Left colon (tissue), 2 donors: ENCODE measurements at regions not wholly inside any gene's neighbourhood (a gene's known extent, or its start where the extent isn't known, plus 50 kb on each side); places are given as distances from the start of the nearest gene placed in this dataset.
"Not testable (repeated sequence)": the region's sequence is repeated elsewhere in the genome, so short reads cannot be mapped to it uniquely, and the experiment has no call there.

Experiments
- ATAC-seq: fragments of 200-7000 bp; cut with Tn5 transposase; one replicate; pipeline ENCODE4 v1.9.1; 2020; ENCODE audit warnings: mild to moderate bottlenecking, moderate library complexity
- DNase-seq, 2 donors: peaks; one replicate each; pipeline ENCODE4 v3.0.0-alpha.2; 2020
- intact Hi-C, 2 donors: fragments of 100-400 bp; cut with DNase I in 1 of 2; cut with micrococcal nuclease in 1 of 2; formaldehyde crosslinking; loops; one replicate each; pipeline versions ENCODE4 v1.11.2 to v1.14.0; 2022; cut with DNase I, micrococcal nuclease
- donor health status: DM: no; HTN: no; CAD: no.
- donor health status: DM: yes; HTN: yes; CAD: no.

DNA sequence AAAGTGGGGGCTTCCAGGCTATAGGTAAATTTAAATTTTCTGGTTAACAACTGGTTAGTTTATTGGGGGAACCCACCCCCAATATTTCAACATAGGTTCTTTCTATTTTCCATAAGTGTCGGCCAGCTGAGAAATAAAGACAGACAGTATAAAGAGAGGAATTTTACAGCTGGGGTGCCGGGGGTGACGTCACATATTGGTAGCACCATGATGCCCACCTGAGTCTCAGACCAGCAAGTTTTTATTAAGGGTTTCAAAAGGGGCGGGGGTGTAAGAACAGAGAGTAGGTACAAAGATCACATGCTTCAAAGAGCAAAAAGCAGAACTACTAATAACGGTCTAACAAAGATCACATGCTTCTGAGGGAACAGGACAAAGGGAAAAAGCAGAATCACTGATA lies 192.7 kb upstream of the PIEZO2 start:
- ATAC-seq, DNase-seq, intact Hi-C loops: not testable (repeated sequence)

DNA sequence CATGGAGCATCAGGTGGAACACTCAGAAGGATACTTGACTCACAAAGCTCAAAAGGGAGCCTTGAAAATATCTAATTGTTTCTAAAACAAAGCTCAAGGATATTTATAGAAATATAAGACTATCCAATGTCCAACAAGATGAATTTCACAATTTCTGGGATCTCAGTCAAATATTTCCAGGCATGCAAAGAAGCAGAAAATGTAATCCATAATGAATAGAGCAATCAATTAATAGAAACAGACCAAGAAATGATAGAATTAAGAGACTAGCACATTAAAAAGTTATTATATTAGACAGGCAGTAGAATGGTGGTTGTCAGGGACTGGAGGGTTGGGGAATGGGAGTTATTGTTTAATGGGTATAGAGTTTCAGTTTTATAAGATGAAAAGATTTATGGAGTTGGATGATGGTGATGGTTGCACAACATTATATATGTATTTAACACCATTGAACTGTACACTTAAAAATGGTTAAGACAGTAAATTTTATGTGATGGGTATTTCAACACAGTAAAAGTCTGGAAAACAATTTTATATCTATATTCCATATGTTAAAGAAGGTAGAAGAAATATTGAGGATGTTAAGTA lies 189.9 kb upstream of the PIEZO2 start:
- intact Hi-C loops = no loop called here
- ATAC-seq (no peak), DNase-seq (no peak)

DNA sequence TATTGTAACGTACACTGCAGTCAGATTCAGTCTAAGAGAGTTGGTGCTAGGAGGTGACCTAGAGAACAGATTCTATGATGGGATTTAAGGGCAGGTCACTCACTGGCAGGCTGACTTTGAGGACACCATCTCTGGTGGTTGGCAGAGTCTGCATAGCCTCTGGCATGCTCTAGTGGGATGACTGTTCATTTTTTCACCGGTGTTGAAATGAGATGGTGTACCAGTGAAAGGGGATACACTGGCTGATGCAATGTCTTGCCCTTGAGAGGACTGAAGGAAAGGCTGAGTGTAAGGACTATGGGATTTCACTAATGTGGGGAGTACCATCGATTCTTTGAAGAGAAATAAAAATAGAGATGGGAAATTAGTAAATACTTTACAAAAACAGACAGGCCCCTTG lies 186.9 kb upstream of the PIEZO2 start:
- DNase-seq (no peak), ATAC-seq (no peak)
- intact Hi-C loops = no loop called here

DNA sequence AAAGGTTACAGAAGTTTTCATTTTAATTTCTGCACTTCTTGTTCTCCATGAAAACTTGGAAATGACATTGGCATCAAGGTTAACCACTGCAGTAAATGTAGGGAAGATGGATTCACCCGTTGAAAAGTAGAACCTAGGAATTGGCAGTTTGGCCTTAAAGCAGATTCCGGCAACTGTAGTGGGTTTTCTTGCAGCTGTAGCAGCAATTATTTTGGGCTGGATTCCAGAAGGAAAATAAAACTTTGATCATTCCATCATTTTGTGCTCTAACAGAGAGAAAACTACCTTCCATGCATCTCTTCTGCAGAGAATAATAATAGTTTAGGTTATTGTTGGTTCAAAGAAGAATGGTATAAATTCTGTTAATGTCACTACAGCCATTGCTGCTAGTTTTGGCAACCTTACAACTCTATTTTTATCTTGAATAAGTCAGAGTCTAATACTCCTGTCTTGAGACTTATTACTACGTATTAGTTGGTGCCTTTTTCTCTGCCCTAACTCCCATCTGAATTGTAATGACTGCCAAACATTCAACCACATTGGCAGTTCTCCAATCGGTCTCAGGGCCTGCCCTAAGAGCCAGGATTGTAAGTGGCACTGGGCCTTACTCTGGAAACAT lies 178.1 kb upstream of the PIEZO2 start:
- ATAC-seq = no peak
- intact Hi-C loops = no loop called here
- no peak for DNase-seq

DNA sequence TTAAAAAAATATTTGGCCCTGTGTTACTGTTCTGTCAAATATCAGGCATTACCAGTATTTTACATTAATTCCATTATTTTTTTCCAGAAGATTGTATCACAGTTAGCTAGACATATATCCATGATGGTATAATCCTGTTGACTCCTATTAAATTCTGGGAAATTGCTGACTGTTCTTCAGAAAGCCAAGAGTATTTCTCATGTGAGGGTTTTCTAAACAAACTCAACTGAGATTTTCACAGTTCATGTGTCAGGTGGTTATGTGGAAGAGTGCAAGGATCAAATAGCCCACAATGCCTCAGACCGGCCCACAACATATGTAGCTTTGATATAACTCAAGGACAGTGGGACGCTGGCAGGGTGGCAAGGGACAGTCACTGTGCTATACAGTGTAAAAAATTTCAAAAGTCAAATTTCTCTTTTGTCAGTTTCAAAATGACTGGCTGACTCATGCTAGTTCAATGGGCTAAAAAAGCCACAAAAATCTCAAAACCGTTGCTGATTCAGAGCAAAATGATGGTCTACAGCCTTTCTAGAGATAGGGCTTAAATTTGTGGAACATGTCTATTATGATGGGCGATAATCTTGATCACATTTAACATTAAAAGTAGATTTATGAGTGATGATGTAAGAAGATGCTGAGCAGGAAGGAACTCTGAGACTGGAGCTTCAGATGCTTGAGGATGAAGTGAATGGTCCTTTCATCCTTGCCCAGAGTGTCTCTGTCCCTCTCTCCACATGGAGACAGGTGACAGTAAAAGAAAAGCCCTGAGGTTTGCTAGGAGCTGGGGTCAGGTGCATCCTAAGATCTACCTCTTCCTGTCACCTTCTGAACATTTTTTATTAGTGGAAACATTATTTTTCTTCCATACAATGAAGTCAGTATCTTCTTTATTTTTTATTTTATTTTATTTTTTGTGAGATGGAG lies 175.8 kb upstream of the PIEZO2 start:
- intact Hi-C loops = no loop called here
- no peak for ATAC-seq
- no peak for DNase-seq

DNA sequence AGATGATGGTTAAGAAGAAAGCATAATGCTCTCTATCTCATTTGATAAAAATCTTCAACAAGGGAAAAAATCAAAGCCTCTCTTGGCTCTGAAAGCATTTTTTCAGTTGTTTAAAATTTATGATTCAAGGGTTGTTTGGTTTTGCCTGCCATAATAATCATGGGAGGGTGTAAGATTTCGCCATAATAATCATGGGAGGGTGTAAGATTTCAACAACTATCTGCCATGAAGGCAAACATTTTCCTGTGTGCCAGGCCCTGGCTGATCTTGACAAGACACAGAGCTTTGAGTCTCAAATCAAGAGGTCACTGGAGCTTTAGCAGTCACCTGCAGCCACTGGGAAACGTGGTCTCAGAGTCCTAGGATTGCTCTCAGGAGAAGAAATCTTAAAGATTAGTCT lies 175.1 kb upstream of the PIEZO2 start:
- no peak for ATAC-seq
- intact Hi-C loops = no loop called here
- no peak for DNase-seq

DNA sequence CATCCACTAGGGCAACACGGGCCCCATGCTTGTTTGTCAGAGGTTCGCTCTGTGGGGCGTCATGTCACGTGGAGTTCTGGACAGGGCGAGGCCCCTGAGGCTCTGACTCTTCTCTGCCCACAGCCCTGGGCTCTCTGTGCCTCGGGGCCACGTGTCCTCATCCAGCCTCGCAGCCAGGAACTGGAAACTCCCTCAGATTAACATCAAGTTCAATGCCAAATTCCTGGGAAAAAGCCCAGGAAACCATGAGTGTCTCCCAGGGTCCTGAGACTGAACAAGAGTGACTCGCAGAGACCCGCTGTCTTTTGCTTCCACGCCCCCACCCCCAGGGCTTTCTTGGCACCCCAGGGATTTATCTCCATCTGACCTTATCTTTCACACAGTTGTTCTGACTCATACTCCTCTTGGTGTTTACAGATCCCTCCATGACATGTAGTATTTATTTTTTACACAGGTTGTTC lies 174.0 kb upstream of the PIEZO2 start:
- ATAC-seq (no peak), DNase-seq (no peak)
- intact Hi-C loops = no loop called here

DNA sequence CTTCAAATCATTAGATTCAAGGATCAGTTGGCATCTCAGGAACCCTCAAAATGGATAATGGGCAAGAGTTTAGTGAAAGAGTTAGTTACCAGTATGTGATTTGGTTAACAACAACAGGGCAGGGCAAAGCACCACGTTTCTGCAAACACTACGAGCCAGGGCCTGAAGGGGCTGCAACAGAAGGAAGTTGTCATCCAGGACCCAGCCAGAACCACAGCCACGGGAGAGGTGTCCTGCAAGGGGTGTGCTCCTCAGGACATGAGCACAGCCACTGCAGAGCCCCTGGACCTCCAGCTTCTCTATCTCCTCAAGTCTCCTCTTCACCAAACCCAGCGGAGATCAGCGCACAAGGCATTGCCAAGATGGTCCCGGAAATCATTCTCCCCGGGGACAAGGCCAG lies 173.3 kb upstream of the PIEZO2 start:
- no peak for DNase-seq
- no peak for ATAC-seq
- intact Hi-C loops = no loop called here

DNA sequence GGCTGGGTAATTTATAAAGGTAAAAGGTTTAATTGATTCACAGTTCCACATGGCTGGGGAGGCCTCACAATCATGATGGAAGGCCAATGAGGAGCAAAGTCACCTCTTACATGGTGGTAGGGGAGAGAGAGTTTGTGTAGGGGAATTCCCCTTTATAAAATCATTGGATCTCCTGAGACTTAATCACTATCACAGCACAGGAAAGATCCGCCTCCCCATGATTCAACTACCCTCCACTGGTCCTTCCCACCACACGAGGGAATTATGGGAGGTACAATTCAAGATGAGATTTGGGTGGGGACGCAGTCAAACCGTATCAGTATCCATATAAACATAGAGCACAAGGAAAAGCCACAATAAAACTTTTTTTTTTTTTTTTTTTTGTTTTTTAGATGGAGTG lies 172.6 kb upstream of the PIEZO2 start:
- intact Hi-C loops = no loop called here
- no peak for ATAC-seq
- DNase-seq = no peak

DNA sequence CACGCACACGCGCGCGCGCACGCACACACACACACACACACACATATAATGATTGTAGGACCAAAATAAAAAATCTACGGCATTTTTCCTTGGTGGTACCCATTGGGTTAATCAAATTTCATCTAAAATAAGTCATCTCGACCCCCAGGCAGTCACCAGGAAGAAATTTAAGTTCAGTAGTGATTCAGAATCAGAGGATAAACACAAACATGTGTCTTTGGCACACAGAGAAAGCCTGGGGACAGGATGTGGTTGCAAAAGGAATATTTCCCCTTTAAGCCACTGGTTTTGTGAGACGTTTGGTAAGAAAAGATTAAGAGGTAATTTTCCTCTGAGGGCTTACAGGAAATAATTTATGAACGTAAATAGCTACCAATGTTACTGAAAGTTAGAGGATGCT lies 171.6 kb upstream of the PIEZO2 start:
- DNase-seq (no peak), ATAC-seq (no peak)
- intact Hi-C loops = no loop called here

DNA sequence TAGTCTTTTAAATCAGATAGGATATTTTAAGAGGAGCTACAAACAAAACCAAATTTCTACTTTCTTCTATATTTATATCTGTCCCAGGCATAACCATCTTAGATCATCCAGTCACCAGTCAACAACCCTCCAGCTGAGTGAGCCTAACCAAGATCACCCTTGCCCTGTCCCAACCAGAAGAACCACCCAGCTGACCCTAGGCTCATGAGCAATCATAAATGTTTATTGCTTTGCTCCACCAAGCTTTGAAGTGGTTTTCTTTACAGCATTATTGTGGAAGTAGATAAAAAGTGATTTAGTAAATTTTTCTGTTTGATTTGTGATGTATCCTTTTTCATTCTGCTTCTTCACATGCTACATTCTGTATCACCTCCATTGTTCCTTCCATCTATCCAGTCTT lies 167.2 kb upstream of the PIEZO2 start:
- ATAC-seq = no peak
- intact Hi-C loops = no loop called here
- no peak for DNase-seq

DNA sequence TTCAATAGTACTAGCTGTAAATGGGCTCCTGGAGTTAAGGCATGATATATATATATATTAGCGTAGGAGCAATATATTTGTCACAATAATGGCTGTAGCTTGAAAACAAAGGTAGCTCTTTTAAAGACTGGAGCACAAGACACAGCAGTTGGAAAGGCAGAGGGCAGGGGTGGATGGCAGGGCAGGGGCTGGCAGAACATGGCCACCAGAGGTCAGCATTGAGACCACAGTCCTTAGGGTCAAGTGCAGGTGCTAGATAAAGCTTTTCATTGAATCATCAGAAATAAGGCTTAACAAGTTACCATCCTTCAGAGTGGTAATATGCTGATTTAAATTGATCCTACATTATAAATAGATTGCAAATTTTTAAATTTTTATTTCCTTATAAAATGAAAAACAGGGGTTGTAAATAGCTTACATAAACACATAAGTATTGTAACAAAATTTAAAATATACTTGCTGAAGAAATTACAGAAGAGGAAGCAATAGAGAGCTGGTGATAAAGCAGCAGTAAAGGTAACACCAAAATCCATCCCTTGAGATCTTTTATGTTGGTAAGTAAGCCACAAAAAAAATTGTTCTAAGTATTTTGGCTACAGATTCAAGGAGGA lies 161.2 kb upstream of the PIEZO2 start:
- ATAC-seq (no peak), DNase-seq (peak in 1 of 2 donors; percentile 18)
- intact Hi-C loops = no loop called here

DNA sequence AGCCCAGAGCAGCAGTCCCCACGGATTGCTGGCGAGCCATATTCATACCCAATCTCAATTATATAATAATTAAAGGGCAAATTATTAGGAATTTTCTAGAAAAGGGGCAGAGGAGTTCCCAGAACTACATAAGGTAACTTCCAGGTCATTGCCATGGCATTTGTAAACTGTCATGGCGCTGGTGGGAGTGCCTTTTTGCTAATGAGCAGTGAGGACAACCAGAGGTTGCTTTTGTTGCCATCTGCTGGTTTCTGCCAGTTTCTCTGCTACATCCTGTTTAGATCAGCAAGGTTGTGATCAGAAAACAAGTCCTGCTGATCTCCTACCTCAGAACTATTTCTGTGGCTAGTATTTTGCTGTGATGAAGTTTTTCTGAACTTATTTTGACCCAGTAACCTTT lies 159.8 kb upstream of the PIEZO2 start:
- ATAC-seq (no peak), DNase-seq (no peak)
- intact Hi-C loops = no loop called here

DNA sequence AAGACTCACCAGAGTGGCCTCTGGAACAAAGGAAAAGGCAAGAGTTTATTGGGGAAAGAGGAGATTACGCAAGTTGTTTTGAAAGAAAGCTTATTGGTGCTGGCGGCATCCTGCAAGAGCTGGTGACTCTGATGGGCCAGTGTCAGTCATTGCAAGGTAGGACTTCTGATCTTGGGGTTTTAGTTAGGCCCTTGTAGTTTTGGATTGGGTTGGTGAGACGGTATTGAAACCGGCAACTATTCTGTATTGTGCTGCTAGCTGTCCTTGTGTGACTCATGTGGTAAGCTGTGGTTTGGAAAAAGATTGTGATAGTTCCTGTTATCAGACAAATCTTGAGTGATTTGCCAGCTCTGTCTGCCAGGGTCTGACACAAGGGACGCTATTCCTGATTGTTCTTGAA lies 159.1 kb upstream of the PIEZO2 start:
- ATAC-seq = no peak
- DNase-seq = no peak
- intact Hi-C loops = no loop called here

DNA sequence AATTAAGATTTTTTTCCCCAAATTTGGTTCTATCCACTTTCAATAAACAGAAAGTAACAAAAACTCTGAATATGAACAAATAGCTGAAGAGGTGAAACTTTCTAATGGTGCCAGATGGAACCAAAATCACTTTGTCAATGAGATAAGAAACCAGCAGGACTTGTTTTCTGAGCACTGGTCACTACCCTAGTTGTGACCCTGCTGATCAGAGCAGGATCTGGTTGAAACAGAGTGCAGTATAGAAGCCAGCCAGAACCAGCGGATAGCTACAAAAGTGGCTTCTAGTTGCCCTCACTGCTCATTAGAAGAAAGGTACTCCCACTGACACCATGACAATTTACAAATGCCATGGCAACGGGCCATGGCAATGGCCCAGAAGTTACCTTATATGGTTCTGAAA lies 158.3 kb upstream of the PIEZO2 start:
- intact Hi-C loops = no loop called here
- DNase-seq (no peak), ATAC-seq (no peak)

DNA sequence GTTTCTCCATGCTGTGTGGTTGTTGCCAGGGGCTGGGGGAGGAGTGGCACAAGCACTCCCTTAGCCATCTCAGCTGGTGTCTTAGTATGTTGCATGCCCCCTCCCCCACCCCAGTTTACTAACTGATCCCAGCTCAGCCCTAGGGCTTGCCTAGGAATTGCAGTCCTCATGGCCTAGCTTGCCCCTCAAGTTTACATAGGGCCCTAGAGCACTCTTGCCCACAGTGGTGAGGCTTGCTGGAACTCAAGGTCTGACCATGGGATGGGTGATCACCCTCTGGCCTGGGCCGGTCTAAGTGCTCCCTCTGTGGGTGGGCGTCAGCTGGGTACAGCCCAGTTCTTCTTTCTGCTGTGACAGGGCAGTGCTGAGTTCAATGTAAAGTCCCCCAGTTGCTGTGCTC lies 156.1 kb upstream of the PIEZO2 start:
- DNase-seq (no peak), ATAC-seq (no peak)
- intact Hi-C loops = no loop called here

DNA sequence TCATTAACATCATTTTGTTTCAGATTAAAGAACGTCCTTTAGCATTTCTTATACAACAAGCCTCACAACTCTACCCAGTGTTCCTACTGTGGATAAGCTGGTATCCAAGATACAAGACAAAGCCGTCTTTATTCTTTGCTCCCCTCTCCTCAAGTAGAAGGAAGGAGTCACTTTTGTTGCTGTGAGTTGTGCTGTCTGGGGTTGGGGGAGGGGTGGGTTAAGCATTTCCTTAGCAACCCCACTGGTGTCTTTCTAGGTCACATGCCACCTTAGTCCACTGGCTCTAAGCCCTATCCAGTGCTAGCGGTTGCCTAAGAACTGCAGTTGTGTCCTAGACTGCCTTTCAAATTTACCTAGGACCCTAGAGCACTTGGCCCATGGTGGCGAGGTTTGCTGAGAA lies 155.6 kb upstream of the PIEZO2 start:
- DNase-seq (no peak), ATAC-seq (no peak)
- intact Hi-C loops = no loop called here

DNA sequence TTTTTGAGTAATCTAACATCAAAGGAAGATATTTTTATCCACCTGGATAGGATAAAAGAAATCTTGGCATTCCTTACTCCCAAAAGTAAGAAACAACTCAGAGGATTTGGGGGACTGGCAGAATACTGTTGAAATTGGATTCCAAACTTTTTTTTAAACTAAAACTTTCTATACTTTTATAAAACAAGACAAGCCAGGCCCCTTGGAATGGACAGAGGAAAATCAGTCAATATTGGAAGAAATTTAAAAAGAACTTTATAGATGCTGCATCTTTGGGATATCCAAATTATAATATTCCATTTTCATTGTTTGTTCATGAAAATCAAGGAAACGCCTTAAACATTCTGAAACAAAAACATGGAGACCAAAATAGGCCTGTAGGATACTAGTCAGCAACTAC lies 147.6 kb upstream of the PIEZO2 start:
- intact Hi-C loops = no loop called here
- ATAC-seq (no peak), DNase-seq (no peak)

DNA sequence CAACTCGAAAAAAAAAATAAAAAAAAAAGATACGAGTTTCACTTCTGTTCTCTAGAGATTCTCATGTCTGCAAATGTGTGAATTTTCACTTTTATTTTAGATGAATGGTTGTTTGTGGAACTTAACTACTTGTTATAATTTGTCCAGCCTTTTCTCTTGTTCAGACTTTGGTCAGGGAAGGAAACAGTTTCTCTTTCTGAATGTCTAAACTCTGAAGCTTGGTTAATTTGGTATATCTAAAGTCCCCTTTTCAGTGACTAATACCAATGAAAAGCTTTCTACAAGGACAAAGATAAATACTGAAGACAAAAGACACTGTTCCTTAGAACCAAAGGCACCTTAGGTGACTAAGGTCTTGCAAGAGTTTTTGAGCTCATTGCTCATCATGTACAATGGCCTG lies 144.4 kb upstream of the PIEZO2 start:
- DNase-seq = no peak
- intact Hi-C loops = no loop called here
- no peak for ATAC-seq

DNA sequence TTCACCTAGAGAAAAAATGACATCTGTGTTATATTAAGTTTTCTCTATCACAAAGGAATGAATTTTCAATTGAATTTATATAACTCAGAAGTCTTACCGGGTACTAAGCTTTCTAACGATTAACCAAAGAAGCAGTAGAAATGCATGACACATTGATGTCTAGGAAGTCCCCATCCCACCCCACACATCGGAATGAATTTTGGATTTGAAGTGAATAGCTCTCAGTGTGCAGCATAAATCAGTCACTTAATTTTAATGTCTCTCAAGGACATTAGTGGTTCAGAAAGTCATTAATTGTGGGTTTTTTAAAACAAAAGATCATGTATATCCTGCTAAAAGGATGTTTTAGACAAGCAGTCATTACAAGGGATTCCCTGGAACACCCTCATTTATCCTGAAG lies 141.4 kb upstream of the PIEZO2 start:
- intact Hi-C loops = no loop called here
- no peak for DNase-seq
- ATAC-seq = no peak
